NT2/D1 (cell line): ENCODE measurements at regions not wholly inside any gene's neighbourhood (a gene's known extent, or its start where the extent isn't known, plus 50 kb on each side); places are given as distances from the start of the nearest gene placed in this dataset.

ENCODE experiments used
- SUZ12 ChIP-seq: IDR thresholded peaks from 2 replicates; pipeline ENCODE4 v1.6.1; 2011; ENCODE audit not compliant: insufficient read length, insufficient read depth; ENCODE audit errors: extremely low read depth
- YY1 ChIP-seq: IDR thresholded peaks from 2 replicates; pipeline ENCODE4 v1.6.1; 2011; ENCODE audit not compliant: insufficient read length, insufficient read depth
- ZNF274 ChIP-seq: IDR thresholded peaks from 2 replicates; pipeline ENCODE4 v1.6.1; 2011; ENCODE audit warnings: mild to moderate bottlenecking, low read depth, low read length

- no peak for TF ChIP-seq SUZ12
- no peak for TF ChIP-seq ZNF274
- TF ChIP-seq YY1: no peak
Observed at GRCh38 chr14:25622763-25623162, 572.8 kb upstream of the STXBP6 start.
